Stimulated activated CD4-positive, alpha-beta T cell treated with anti-CD3 and anti-CD28 coated beads, Interleukin-15, amount 100 ng/mL, for 24 hours (primary cell): ENCODE measurements at regions not wholly inside any gene's neighbourhood (a gene's known extent, or its start where the extent isn't known, plus 50 kb on each side); places are given as distances from the start of the nearest gene placed in this dataset.

Experiments
- DNase-seq: peaks from one replicate; pipeline ENCODE4 v3.0.0-alpha.2; 2020

GRCh38 chr4:156036496-156036895 lies 82.8 kb upstream of the CTSO start:
- DNase-seq, result no peak

- DNase-seq, result no peak
Observed at GRCh38 chr4:156029691-156030090, 76.0 kb upstream of the CTSO start.

GRCh38 chr4:156021298-156021697 lies 67.6 kb upstream of the CTSO start:
- no peak for DNase-seq

GRCh38 chr4:156019246-156019645 lies 65.6 kb upstream of the CTSO start:
- no peak for DNase-seq

- no peak for DNase-seq
Observed at GRCh38 chr4:156018383-156018782, 64.7 kb upstream of the CTSO start.

GRCh38 chr4:156015781-156016180 lies 62.1 kb upstream of the CTSO start:
- DNase-seq, result no peak

- no peak for DNase-seq
Observed at GRCh38 chr4:156006192-156006591, 52.5 kb upstream of the CTSO start.
